Activated CD8-positive, alpha-beta memory T cell treated with anti-CD3 and anti-CD28 coated beads, Interleukin-2, amount 50 U/mL, for 48 hours (primary cell): ENCODE measurements at regions not wholly inside any gene's neighbourhood (a gene's known extent, or its start where the extent isn't known, plus 50 kb on each side); places are given as distances from the start of the nearest gene placed in this dataset.

Source experiments
- DNase-seq: peaks from one replicate; pipeline ENCODE4 v3.0.0-alpha.2; 2020

GRCh38 chr2:143901185-143901842, 618.6 kb downstream of the ZEB2 start:
- DNase-seq, result no peak

GRCh38 chr2:143899987-143900386, 619.9 kb downstream of the ZEB2 start:
- DNase-seq, result no peak

DNA sequence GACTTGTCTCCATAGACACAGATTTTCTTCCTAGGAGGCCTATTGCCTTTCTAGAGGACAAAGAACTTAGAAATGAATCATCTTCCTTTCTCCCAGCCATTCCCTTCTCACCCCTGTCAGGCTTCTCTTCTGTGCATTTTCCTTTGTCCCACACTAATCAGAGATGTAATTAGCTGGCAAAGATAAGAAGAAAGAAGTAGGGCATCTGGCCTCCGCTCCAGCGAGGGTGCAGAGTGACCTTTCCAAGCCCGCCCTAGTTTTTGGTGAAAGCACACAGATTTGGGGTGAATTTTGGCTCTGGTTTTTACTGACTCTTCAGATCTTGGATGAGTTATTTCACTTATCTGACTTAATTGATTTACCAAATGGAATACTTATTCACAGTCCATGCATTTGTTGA, 626.5 kb downstream of the ZEB2 start:
- DNase-seq, result no peak

- no peak for DNase-seq
These were observed 628.0 kb downstream of the ZEB2 start for GRCh38 chr2:143891879-143892308.

GRCh38 chr2:143890798-143891197, 629.1 kb downstream of the ZEB2 start:
- DNase-seq, result no peak

GRCh38 chr2:143889216-143889615, 630.7 kb downstream of the ZEB2 start:
- no peak for DNase-seq

DNA sequence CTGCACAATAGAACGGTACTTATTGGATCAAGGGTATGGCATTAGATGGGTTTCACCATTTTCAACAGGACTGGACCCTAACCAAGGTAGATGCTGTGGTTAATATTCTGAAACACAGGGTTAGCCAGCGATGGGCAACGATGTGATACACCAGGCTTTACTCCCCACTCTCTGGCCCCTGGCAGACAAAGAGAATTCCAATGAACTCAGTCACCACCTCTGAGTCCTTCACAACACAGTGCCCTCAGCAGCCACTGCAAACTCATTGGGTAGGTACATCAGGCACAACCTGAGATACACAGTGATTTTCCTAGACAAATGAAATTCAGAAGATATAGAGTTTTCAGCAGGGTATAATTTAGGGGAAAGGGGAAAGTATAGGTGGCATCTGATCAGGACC, 634.5 kb downstream of the ZEB2 start:
- no peak for DNase-seq

- DNase-seq, result no peak
These were observed 638.7 kb downstream of the ZEB2 start for GRCh38 chr2:143881246-143881645.

DNA sequence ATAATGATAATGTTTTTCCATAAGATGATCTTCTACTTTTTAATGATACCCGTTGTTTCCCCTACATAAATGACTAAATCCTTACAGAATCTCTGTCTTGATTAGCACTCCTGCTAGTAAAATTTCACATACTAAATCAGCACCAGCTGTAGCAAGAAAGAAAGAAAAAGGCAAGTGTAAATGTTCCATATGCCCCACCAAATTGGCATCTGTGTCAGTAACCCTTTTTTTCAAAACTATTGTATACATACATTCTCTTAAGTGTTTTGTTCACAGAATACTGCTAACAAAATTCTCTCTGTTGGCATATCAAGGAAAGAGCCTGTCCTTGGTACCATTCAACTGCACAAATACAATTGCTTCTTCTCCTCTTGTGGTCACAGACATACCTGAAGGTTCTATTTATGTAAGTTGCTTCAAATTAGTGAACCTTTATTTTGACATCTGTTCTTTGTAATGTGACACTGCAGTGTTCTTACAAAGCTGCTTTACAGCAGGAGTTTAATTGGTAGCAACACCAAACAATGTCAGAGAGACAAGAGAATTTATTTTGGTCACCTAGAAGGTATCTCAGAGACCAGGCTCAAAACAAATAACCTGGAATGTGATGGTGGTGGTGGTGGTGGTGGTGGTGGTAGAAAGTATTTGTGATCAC, 641.9 kb downstream of the ZEB2 start:
- DNase-seq, result no peak

GRCh38 chr2:143877056-143877455, 642.9 kb downstream of the ZEB2 start:
- DNase-seq, result no peak

DNA sequence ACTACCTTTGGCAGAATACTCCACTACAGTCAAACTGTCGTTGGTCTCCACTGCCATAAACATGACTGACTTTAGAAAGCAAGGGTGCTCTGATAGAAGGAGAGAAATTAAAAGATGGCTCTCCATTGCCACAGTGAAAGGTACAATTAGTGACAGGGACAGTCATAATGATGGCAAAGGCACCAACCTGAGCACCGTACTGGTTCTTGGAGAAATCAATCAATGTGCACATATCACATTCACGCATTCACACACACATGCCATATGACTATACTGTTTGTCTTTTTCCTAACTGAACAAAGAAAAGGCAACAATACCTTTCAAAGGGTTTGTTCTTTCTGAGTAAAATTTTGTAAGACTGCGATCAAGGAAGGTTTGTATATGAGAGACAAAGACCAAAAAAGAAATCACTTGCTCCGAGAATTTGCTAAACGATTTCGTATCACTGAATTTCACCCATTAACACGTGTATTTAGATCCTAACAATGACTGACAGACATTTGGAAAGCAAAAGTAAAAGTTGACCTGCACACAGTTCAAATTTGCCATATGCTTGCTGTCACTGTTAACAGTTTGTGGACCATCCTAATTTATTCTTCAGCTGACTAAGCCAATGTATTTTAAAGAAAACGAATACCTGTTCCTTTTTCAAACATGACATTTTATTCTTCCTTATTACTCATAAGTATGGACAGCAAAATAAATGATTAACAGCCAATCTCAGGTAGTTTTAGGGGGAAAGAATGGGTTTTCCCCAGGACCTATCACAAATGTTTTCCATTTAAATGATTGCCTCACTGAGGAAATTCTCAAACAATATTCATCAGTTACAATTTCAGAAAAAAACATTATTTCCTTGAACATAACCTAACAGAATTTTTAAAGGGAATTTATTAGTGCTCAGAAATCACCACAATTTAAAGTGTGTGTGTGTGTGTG, 644.4 kb downstream of the ZEB2 start:
- no peak for DNase-seq

GRCh38 chr2:143873886-143874285, 646.0 kb downstream of the ZEB2 start:
- no peak for DNase-seq

DNA sequence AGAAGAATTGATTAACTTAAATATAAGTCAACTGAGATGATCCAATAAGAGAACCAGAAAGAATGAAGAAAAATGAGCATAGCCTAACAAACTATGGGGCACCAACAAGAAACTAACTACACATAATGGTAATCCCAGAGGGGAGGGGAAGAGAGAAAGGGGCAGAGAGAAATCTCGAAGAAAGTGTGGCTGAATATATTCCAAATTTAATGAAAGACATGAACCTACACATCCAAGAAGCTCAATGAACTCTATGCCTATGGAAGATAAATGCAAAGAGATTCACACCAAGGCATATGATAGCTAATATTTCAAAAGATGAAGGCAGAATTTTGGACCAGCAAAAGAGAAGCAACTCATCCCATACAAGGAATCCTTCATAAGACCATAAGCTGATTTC, 649.2 kb downstream of the ZEB2 start:
- DNase-seq, result no peak

DNA sequence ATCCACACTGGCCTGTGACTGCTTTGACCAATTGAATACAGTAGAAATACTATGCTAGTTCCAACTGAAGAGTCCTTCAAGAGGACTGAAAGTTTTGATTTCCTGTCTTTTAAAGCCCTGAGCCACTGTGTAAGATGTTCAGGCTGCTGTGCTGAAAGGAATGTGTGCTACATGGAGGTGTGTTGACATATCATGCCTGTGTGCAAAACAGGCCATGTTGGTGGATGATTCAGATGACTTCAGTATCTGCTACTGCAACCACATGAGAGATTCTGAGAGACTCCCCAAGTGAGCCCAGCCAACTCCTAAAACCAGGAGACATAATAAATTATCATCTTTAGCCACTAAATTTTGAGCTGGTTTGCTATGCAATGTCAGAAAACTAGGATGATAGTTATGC, 662.9 kb downstream of the ZEB2 start:
- no peak for DNase-seq

GRCh38 chr2:143852759-143853158, 667.2 kb downstream of the ZEB2 start:
- DNase-seq, result no peak

DNA sequence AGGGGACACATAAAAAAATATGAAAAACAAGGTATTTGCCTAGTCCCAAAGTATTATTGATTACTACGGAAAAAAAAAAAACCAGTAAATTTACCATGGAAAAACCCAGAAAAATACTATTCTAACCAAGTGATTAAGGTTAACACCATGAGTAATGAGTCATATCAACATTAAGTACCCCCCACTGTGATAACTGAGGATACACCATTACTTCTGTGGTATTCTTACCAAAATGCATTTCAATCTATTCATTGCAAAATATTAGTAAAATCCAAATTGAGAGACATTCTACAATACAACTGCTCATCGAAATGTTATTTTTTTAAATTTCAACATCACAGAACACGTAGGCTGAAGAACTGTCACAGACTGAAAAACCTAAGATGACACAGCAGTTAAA, 669.8 kb downstream of the ZEB2 start:
- no peak for DNase-seq

- no peak for DNase-seq
These were observed 672.7 kb downstream of the ZEB2 start for GRCh38 chr2:143847257-143847656.

DNA sequence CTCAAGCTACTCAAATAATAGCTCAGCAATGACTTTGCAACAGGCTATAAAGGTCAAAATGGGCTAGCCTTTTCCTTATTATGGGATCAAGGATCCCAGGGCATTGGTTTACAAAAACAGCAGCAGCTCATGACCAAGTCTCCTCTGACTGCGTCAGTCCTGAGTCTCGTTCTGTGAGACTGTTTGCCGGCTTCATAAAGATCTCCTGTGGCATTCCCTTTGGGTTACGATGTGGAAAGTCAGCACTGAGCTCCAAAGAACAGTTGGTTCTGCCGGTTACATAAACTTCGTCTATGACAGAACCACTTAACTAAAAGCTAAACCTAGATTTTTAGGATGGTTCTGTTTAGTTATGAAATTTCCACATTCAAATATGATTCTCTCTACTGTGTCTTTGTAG, 674.9 kb downstream of the ZEB2 start:
- no peak for DNase-seq

- no peak for DNase-seq
These were observed 676.2 kb downstream of the ZEB2 start for GRCh38 chr2:143843686-143844085.

DNA sequence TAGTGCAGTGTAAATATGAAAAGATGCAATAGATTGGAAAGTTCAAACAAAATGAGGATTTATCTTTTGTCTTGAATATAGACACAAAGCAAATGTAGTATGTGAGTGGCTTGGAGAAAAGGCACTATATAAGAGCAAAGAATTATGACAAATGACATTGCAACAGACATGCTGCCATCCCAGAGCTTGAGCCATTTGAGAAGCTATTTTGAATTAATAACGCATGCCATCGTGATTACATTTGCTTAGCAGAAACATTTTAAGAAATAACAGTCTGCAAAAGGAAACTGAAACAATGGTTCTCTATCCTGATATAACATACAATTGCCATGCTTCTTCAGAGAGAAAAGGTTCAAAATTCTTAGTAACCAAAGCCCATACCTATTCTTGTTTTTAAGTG, 677.1 kb downstream of the ZEB2 start:
- DNase-seq, result no peak

GRCh38 chr2:143841935-143842334, 678.0 kb downstream of the ZEB2 start:
- DNase-seq, result no peak

- DNase-seq, result no peak
These were observed 679.3 kb downstream of the ZEB2 start for GRCh38 chr2:143840601-143841000.

DNA sequence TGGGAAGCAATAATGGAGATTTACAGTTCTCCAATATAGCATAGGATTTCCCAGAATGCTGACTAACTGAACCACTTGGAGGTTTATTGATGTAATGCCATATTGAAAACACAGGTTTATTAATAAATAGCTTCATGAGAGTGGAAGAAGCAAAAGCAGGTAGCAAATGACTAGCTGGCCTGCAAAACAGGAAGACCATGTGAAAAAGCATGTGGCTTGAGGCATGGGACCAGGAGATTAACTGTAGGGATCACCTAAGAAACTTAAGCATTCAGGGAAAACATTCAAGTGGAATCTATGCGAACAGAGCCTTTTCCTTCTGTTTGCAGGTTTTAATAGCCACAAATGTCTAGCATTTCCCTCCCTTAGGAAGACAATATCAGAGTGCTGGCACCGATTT, 679.7 kb downstream of the ZEB2 start:
- no peak for DNase-seq

- DNase-seq, result no peak
These were observed 680.5 kb downstream of the ZEB2 start for GRCh38 chr2:143839456-143839855.
